Keratinocyte (primary cell): ENCODE measurements at regions not wholly inside any gene's neighbourhood (a gene's known extent, or its start where the extent isn't known, plus 50 kb on each side); places are given as distances from the start of the nearest gene placed in this dataset.
"Not testable (repeated sequence)": the region's sequence is repeated elsewhere in the genome, so short reads cannot be mapped to it uniquely, and the experiment has no call there.

Experiments
- DNase-seq: peaks from one replicate; pipeline ENCODE4 v3.0.0-alpha.2; 2011; ENCODE audit warnings: low read depth, missing footprints, low spot score
- FAIRE-seq: peaks from 2 replicates; lab custom pipeline; 2011; peaks lifted over from hg19 to GRCh38; lab: Jason Lieb, UNC
- H2AFZ ChIP-seq: 2 replicates; pipeline ENCODE4 v1.6.0; 2012; ENCODE audit warnings: low read length, control low read depth, inconsistent platforms; ENCODE audit not compliant: control insufficient read depth
- H3K27ac ChIP-seq: 2 replicates; pipeline ENCODE4 v1.5.1; 2011; ENCODE audit warnings: low read length; ENCODE audit not compliant: control insufficient read depth, insufficient read depth
- H3K27me3 ChIP-seq: 3 replicates; pipeline ENCODE4 v1.6.0; 2011; ENCODE audit warnings: low read length; ENCODE audit not compliant: control insufficient read depth, insufficient read depth; ENCODE audit errors: extremely low read depth
- H3K36me3 ChIP-seq, 2 experiments: 2 replicates in 1 of 2; 3 replicates in 1 of 2; pipeline ENCODE4 v1.5.1; 2011; ENCODE audit warnings: low read length in 2 of 2, mild to moderate bottlenecking in 1 of 2; ENCODE audit not compliant: control insufficient read depth in 2 of 2, insufficient read depth in 2 of 2; ENCODE audit errors: extremely low read depth in 1 of 2
- H3K4me1 ChIP-seq: 3 replicates; pipeline ENCODE4 v1.5.1; 2011; ENCODE audit warnings: low read length; ENCODE audit not compliant: control insufficient read depth, insufficient read depth; ENCODE audit errors: extremely low read depth
- H3K4me2 ChIP-seq: 3 replicates; pipeline ENCODE4 v1.6.0; 2011; ENCODE audit warnings: low read depth, low read length; ENCODE audit not compliant: control insufficient read depth, insufficient read depth; ENCODE audit errors: extremely low read depth
- H3K4me3 ChIP-seq, 3 experiments: fragments of 200-600 bp in 1 of 3; sonication (generic) in 1 of 3; 2 replicates in 2 of 3; 3 replicates in 1 of 3; pipeline ENCODE4 v1.5.1; 2011 to 2016; ENCODE audit warnings: low read length in 3 of 3, mild to moderate bottlenecking in 3 of 3, control low read depth in 2 of 3, inconsistent platforms in 1 of 3, low read depth in 1 of 3, mixed read lengths in 1 of 3, mixed run types in 1 of 3, moderate library complexity in 1 of 3; ENCODE audit not compliant: control insufficient read depth in 2 of 3, insufficient read depth in 2 of 3; ENCODE audit errors: extremely low read depth in 1 of 3
- H3K79me2 ChIP-seq: 2 replicates; pipeline ENCODE4 v1.6.0; 2012; ENCODE audit warnings: low read length; ENCODE audit not compliant: control insufficient read depth, insufficient read depth
- H3K9ac ChIP-seq: 3 replicates; pipeline ENCODE4 v1.6.0; 2011; ENCODE audit warnings: low read length; ENCODE audit not compliant: control insufficient read depth, insufficient read depth; ENCODE audit errors: extremely low read depth
- H3K9me1 ChIP-seq: 3 replicates; pipeline ENCODE4 v1.6.0; 2011; ENCODE audit warnings: low read length; ENCODE audit not compliant: control insufficient read depth, insufficient read depth; ENCODE audit errors: extremely low read depth
- H3K9me3 ChIP-seq: 2 replicates; pipeline ENCODE4 v1.5.1; 2012; ENCODE audit warnings: low read depth, low read length; ENCODE audit not compliant: control insufficient read depth
- H4K20me1 ChIP-seq: 3 replicates; pipeline ENCODE4 v1.6.0; 2011; ENCODE audit warnings: low read length; ENCODE audit not compliant: control insufficient read depth, insufficient read depth; ENCODE audit errors: extremely low read depth
- EZH2 ChIP-seq: IDR thresholded peaks from one replicate; pipeline ENCODE4 v1.6.1; 2012; ENCODE audit warnings: inconsistent platforms, mild to moderate bottlenecking, low read length, moderate library complexity
- dilution Hi-C: fragments of 300-500 bp; cut with MboI; formaldehyde crosslinking; loops from one replicate; pipeline ENCODE4 v1.7.0; 2020; ENCODE audit warnings: low sequenced_read_pairs; ENCODE audit not compliant: extremely low pct_ligation_motif_present
- TF ChIP-seq, protein P1 (sequence below), 3 experiments: IDR thresholded peaks in 1 of 3; conservative IDR thresholded peaks in 1 of 3; optimal IDR thresholded peaks in 1 of 3; 2 replicates in 2 of 3; 3 replicates in 1 of 3; pipeline versions ENCODE3 to v1.5.1; 2011; ENCODE audit warnings: low read length in 3 of 3, mild to moderate bottlenecking in 3 of 3, moderate library complexity in 2 of 3, control low read depth in 1 of 3, inconsistent platforms in 1 of 3; ENCODE audit not compliant: insufficient read depth in 2 of 3; ENCODE audit errors: extremely low read depth in 1 of 3

DNA sequence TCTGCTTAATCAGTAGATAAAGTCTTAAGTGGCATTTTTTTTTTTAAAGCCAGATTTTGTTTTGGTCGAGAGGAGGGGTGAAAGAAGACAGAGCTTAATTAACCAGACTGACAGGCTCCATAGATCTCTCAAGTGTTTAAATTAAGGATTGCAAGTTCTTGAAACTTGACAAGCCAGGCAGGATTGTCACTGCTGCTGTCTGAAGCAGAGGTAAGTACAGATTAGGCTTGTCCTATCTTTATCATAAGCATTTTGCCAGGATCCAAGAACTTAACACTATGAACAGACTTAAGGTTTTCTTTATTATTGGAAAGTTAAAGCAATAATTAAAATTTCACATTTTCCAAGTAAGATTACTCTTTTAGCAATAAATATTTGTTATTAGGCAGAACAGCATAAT, 179.6 kb upstream of the LMO3 start:
- dilution Hi-C loops, result no loop called here
- Histone ChIP-seq H3K9me1 (no peaks in the 10 kb centered on the region), H2AFZ (no peak overlapping the region), H3K27me3 (no peaks in the 10 kb centered on the region), H3K4me3 (no peak overlapping the region), H4K20me1 (no peaks in the 10 kb centered on the region), H3K36me3 (no peaks in the 10 kb centered on the region), H3K4me2 (no peak overlapping the region), H3K9ac (no peak overlapping the region), H3K79me2 (no peaks in the 10 kb centered on the region), H3K4me1 (no peaks in the 10 kb centered on the region), H3K9me3 (no peaks in the 10 kb centered on the region), H3K27ac (no peak overlapping the region)
- no peak for TF ChIP-seq EZH2
- FAIRE-seq (no peak), DNase-seq (no peak)

DNA sequence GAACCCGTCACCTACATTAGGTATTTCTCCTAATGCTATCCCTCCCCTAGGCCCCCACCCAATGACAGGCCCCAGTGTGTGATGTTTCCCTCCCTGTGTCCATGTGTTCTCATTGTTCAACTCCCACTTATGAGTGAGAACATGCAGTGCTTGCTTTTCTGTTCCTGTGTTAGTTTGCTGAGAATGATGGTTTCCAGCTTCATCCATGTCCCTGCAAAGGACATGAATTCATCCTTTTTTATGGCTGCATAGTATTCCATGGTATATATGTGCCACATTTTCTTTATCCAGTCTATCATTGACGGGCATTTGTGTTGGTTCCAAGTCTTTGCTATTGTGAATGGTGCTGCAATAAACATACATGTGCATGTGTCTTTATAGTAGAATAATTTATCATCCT, 163.2 kb upstream of the LMO3 start:
- H3K79me2 ChIP-seq, H3K36me3 ChIP-seq, DNase-seq, FAIRE-seq, H3K4me2 ChIP-seq, H3K9ac ChIP-seq, H3K27me3 ChIP-seq, H2AFZ ChIP-seq, H3K4me1 ChIP-seq, H3K9me3 ChIP-seq, H3K9me1 ChIP-seq, H3K4me3 ChIP-seq, dilution Hi-C loops, H3K27ac ChIP-seq, H4K20me1 ChIP-seq: not testable (repeated sequence)

DNA sequence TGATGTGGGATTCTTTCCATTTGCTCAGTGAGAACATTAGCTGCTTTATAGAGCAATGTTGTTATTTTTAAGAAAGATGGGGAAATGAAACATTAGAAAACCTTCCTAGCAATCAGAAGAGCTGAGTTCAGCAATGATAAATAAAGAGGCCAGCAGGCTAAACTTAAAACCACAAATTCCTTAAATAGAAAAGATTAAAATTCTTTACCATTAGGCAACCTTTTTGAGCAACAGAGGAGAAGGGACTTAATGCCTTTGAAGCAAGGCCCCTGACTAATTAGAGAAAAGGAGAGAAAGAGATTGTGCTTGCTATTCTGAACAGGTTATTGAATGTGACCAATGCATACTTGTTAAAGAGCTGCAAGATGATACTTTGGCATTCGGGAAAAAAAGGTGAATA, 160.8 kb upstream of the LMO3 start:
- dilution Hi-C loops, result no loop called here
- DNase-seq, result no peak
- H3K4me3 ChIP-seq, result no peak overlapping the region
- H2AFZ ChIP-seq, result no peak overlapping the region
- H3K9me3 ChIP-seq, result no peaks in the 10 kb centered on the region
- no peaks in the 10 kb centered on the region for H3K9me1 ChIP-seq
- no peaks in the 10 kb centered on the region for H3K4me1 ChIP-seq
- no peaks in the 10 kb centered on the region for H3K27me3 ChIP-seq
- FAIRE-seq, result no peak
- TF ChIP-seq EZH2, result no peak
- TF ChIP-seq, protein P1, sequence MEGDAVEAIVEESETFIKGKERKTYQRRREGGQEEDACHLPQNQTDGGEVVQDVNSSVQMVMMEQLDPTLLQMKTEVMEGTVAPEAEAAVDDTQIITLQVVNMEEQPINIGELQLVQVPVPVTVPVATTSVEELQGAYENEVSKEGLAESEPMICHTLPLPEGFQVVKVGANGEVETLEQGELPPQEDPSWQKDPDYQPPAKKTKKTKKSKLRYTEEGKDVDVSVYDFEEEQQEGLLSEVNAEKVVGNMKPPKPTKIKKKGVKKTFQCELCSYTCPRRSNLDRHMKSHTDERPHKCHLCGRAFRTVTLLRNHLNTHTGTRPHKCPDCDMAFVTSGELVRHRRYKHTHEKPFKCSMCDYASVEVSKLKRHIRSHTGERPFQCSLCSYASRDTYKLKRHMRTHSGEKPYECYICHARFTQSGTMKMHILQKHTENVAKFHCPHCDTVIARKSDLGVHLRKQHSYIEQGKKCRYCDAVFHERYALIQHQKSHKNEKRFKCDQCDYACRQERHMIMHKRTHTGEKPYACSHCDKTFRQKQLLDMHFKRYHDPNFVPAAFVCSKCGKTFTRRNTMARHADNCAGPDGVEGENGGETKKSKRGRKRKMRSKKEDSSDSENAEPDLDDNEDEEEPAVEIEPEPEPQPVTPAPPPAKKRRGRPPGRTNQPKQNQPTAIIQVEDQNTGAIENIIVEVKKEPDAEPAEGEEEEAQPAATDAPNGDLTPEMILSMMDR (optimal IDR thresholded peaks at IDR 0.05 in 1 of 3, IDR thresholded peaks at IDR 0.05 in 1 of 3, conservative IDR thresholded peaks at IDR 0.05 in 1 of 3; ENCODE audit: extremely low read depth in 1 of 3, insufficient read depth in 2 of 3, low read length in 3 of 3), result no peak
- H3K27ac ChIP-seq, result no peak overlapping the region
- H4K20me1 ChIP-seq, result no peaks in the 10 kb centered on the region
- H3K79me2 ChIP-seq, result no peaks in the 10 kb centered on the region
- no peak overlapping the region for H3K4me2 ChIP-seq
- no peaks in the 10 kb centered on the region for H3K36me3 ChIP-seq
- no peak overlapping the region for H3K9ac ChIP-seq
